ENCODE measurements at regions not wholly inside any gene's neighbourhood (a gene's known extent, or its start where the extent isn't known, plus 50 kb on each side); places are given as distances from the start of the nearest gene placed in this dataset.

- no peak for DNase-seq
These were observed 78.4 kb upstream of the TSPAN8 start for GRCh38 chr12:71236133-71236660.

GRCh38 chr12:71233083-71233482 is 75.3 kb upstream of the TSPAN8 start:
- no peak for DNase-seq

GRCh38 chr12:71230542-71230941 is 72.7 kb upstream of the TSPAN8 start:
- DNase-seq = no peak

- no peak for DNase-seq
These were observed 65.3 kb upstream of the TSPAN8 start for GRCh38 chr12:71223139-71223538.

- DNase-seq = no peak
These were observed 64.6 kb upstream of the TSPAN8 start for GRCh38 chr12:71222436-71222835.

GRCh38 chr12:71220260-71220659 is 62.5 kb upstream of the TSPAN8 start:
- no peak for DNase-seq

- DNase-seq = no peak
These were observed 61.4 kb upstream of the TSPAN8 start for GRCh38 chr12:71219224-71219623.

- no peak for DNase-seq
These were observed 60.8 kb upstream of the TSPAN8 start for GRCh38 chr12:71218616-71219015.

GRCh38 chr12:71216725-71217579 is 59.2 kb upstream of the TSPAN8 start:
- DNase-seq = peak; percentile 51

GRCh38 chr12:71214511-71215285 is 56.9 kb upstream of the TSPAN8 start:
- DNase-seq = peak; percentile 71

GRCh38 chr12:71208053-71208685 is 50.4 kb upstream of the TSPAN8 start:
- DNase-seq = no peak
